ENCODE measurements at regions not wholly inside any gene's neighbourhood (a gene's known extent, or its start where the extent isn't known, plus 50 kb on each side); places are given as distances from the start of the nearest gene placed in this dataset.
"Not testable (repeated sequence)": the region's sequence is repeated elsewhere in the genome, so short reads cannot be mapped to it uniquely, and the experiment has no call there.

DNA sequence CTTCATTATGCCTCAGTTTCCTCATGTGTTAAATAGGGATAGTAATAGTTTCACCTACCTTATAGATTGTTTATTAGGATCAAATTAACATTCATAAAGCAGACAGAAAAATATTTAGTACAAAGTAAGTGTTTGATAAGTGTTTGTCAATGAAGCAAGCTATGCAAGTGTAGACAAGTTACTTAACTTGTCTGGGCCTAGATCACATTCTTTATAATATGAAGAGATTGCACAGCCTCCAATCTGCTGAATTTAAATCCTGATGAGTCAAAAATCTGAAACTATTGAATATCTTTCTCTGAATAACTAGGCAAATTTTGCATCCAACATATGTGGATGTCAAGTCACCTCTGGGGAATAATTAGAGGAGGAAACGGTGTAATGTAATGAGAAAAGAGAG, 170.5 kb downstream of the MZT1 start:
- H3K4me1 Mint-ChIP-seq (ENCODE audit: low read depth): no peaks in the 10 kb centered on the region
- ATAC-seq (ENCODE audit: poor library complexity) (no peak), DNase-seq (no peak)
- no peak overlapping the region for H3K27ac Mint-ChIP-seq
- H3K27ac ChIP-seq (ENCODE audit: low read depth in 1 of 2, low read length in 2 of 2): no peak overlapping the region
- ChIA-PET POLR2A (no interaction called here), CTCF (no interaction called here)
- no peaks in the 10 kb centered on the region for H3K27me3 Mint-ChIP-seq
- no peaks in the 10 kb centered on the region for H3K9me3 Mint-ChIP-seq
- no peak overlapping the region for H3K4me3 ChIP-seq (ENCODE audit: low read length)
- intact Hi-C loops (cut with DNase I, micrococcal nuclease): no loop called here
- no peaks in the 10 kb centered on the region for H3K27me3 ChIP-seq (ENCODE audit: control insufficient read depth in 1 of 2, insufficient read depth in 2 of 2, low read length in 2 of 2)
- no peaks in the 10 kb centered on the region for H3K9me3 ChIP-seq (ENCODE audit: control insufficient read depth in 1 of 2, insufficient read depth in 1 of 2, low read length in 2 of 2)
- no peak overlapping the region for H3K4me3 Mint-ChIP-seq
- H3K4me1 ChIP-seq (ENCODE audit: insufficient read depth, low read length): no peaks in the 10 kb centered on the region
- no peaks in the 10 kb centered on the region for H3K36me3 Mint-ChIP-seq (ENCODE audit: low read depth)
- TF ChIP-seq, protein P1, sequence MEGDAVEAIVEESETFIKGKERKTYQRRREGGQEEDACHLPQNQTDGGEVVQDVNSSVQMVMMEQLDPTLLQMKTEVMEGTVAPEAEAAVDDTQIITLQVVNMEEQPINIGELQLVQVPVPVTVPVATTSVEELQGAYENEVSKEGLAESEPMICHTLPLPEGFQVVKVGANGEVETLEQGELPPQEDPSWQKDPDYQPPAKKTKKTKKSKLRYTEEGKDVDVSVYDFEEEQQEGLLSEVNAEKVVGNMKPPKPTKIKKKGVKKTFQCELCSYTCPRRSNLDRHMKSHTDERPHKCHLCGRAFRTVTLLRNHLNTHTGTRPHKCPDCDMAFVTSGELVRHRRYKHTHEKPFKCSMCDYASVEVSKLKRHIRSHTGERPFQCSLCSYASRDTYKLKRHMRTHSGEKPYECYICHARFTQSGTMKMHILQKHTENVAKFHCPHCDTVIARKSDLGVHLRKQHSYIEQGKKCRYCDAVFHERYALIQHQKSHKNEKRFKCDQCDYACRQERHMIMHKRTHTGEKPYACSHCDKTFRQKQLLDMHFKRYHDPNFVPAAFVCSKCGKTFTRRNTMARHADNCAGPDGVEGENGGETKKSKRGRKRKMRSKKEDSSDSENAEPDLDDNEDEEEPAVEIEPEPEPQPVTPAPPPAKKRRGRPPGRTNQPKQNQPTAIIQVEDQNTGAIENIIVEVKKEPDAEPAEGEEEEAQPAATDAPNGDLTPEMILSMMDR (IDR thresholded peaks at IDR 0.05): no peak
- no peaks in the 10 kb centered on the region for H3K36me3 ChIP-seq (ENCODE audit: insufficient read depth, low read length)

DNA sequence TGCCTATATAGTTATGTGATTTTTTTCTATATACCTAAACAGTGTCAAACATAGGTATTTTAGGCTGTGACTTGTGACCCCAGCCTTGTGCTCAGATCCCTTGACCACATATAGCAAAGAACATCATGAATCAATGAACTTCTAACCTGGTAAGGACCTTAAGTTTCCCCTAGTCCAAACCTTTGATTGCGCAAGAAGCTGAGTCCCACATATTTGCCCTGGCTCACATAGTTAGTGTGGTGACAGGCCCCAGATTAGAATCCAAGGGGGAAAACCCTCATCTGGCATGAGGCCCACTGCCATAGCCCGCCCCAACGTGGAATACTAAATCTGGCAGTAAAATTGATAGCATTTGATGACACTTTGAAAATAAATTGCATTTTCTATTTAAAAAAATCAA, 171.8 kb downstream of the MZT1 start:
- H3K27me3 ChIP-seq (ENCODE audit: control insufficient read depth in 1 of 2, insufficient read depth in 2 of 2, low read length in 2 of 2): no peaks in the 10 kb centered on the region
- POLR2A ChIA-PET: no interaction called here
- H3K4me3 ChIP-seq (ENCODE audit: low read length): no peak overlapping the region
- CTCF ChIA-PET: no interaction called here
- no peak overlapping the region for H3K27ac ChIP-seq (ENCODE audit: low read depth in 1 of 2, low read length in 2 of 2)
- ATAC-seq (ENCODE audit: poor library complexity) (no peak), DNase-seq (no peak)
- Mint-ChIP-seq H3K27me3 (peaks cover 6% of the 10 kb centered on the region), H3K27ac (no peak overlapping the region), H3K4me1 (ENCODE audit: low read depth) (no peaks in the 10 kb centered on the region), H3K4me3 (no peak overlapping the region), H3K9me3 (no peaks in the 10 kb centered on the region), H3K36me3 (ENCODE audit: low read depth) (no peaks in the 10 kb centered on the region)
- no peaks in the 10 kb centered on the region for H3K36me3 ChIP-seq (ENCODE audit: insufficient read depth, low read length)
- intact Hi-C loops (cut with DNase I, micrococcal nuclease): no loop called here
- no peaks in the 10 kb centered on the region for H3K4me1 ChIP-seq (ENCODE audit: insufficient read depth, low read length)
- TF ChIP-seq, protein P1 (IDR thresholded peaks at IDR 0.05): no peak
- no peaks in the 10 kb centered on the region for H3K9me3 ChIP-seq (ENCODE audit: control insufficient read depth in 1 of 2, insufficient read depth in 1 of 2, low read length in 2 of 2)

DNA sequence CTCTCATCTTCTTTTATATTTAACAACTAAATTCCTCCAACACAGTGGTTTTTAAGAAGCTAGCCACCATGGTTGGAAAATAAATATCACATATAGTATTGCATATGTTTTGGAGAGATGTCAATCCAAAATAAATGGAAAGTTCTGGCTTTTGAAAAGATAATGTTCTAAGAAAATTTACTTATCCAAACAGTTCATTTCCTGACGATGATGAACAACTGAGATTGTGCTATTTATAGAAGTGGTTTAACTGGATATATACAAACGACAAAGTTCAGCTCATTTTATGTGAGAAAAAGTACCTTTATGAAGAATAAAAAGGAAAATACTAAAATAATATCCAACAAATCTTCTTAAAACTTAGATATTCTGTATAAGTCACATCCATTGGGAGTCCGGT, 174.7 kb downstream of the MZT1 start:
- no peak overlapping the region for H3K4me3 Mint-ChIP-seq
- H3K27me3 Mint-ChIP-seq: peaks cover 6% of the 10 kb centered on the region
- no peaks in the 10 kb centered on the region for H3K4me1 Mint-ChIP-seq (ENCODE audit: low read depth)
- no peak overlapping the region for H3K27ac Mint-ChIP-seq
- H3K9me3 Mint-ChIP-seq: no peaks in the 10 kb centered on the region
- no peaks in the 10 kb centered on the region for H3K36me3 ChIP-seq (ENCODE audit: insufficient read depth, low read length)
- no peak overlapping the region for H3K4me3 ChIP-seq (ENCODE audit: low read length)
- ATAC-seq (ENCODE audit: poor library complexity) (no peak), DNase-seq (no peak)
- intact Hi-C loops (cut with DNase I, micrococcal nuclease): no loop called here
- H3K36me3 Mint-ChIP-seq (ENCODE audit: low read depth): no peaks in the 10 kb centered on the region
- no peaks in the 10 kb centered on the region for H3K9me3 ChIP-seq (ENCODE audit: control insufficient read depth in 1 of 2, insufficient read depth in 1 of 2, low read length in 2 of 2)
- TF ChIP-seq, protein P1 (IDR thresholded peaks at IDR 0.05): no peak
- POLR2A ChIA-PET: no interaction called here
- no peaks in the 10 kb centered on the region for H3K27me3 ChIP-seq (ENCODE audit: control insufficient read depth in 1 of 2, insufficient read depth in 2 of 2, low read length in 2 of 2)
- CTCF ChIA-PET: no interaction called here
- no peak overlapping the region for H3K27ac ChIP-seq (ENCODE audit: low read depth in 1 of 2, low read length in 2 of 2)
- H3K4me1 ChIP-seq (ENCODE audit: insufficient read depth, low read length): no peaks in the 10 kb centered on the region

DNA sequence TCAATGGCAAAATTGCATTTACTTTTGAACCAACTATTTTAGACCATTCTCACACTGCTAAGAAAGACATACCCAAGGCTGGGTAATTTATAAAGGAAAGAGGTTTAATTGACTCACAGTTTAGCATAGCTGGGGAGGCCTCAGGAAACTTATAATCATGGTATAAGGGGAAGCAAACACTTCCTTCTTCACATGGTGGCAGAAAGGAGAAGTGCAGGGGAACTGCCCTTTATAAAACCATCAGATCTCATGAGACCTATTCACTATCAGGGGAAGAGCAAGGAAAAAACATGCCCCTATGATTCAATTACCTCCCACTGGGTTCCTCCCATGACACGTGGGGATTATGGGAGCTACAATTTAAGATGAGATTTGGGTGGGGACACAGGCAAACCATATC, 181.5 kb downstream of the MZT1 start:
- H3K4me3 ChIP-seq (ENCODE audit: low read length); H3K4me1 ChIP-seq (ENCODE audit: insufficient read depth, low read length); H3K4me1 Mint-ChIP-seq (ENCODE audit: low read depth); H3K27me3 Mint-ChIP-seq; H3K27ac Mint-ChIP-seq; H3K27ac ChIP-seq (ENCODE audit: low read depth in 1 of 2, low read length in 2 of 2); H3K36me3 Mint-ChIP-seq (ENCODE audit: low read depth); H3K9me3 Mint-ChIP-seq; H3K4me3 Mint-ChIP-seq; H3K9me3 ChIP-seq (ENCODE audit: control insufficient read depth in 1 of 2, insufficient read depth in 1 of 2, low read length in 2 of 2); H3K27me3 ChIP-seq (ENCODE audit: control insufficient read depth in 1 of 2, insufficient read depth in 2 of 2, low read length in 2 of 2); DNase-seq; ATAC-seq (ENCODE audit: poor library complexity); H3K36me3 ChIP-seq (ENCODE audit: insufficient read depth, low read length); intact Hi-C loops (cut with DNase I, micrococcal nuclease); CTCF ChIA-PET; POLR2A ChIA-PET: not testable (repeated sequence)
